Keratinocyte (primary cell): ENCODE measurements at regions not wholly inside any gene's neighbourhood (a gene's known extent, or its start where the extent isn't known, plus 50 kb on each side); places are given as distances from the start of the nearest gene placed in this dataset.

ENCODE experiments used
- DNase-seq: peaks from one replicate; pipeline ENCODE4 v3.0.0-alpha.2; 2011; ENCODE audit warnings: low read depth, missing footprints, low spot score
- FAIRE-seq: peaks from 2 replicates; lab custom pipeline; 2011; peaks lifted over from hg19 to GRCh38; lab: Jason Lieb, UNC
- H2AFZ ChIP-seq: 2 replicates; pipeline ENCODE4 v1.6.0; 2012; ENCODE audit warnings: low read length, control low read depth, inconsistent platforms; ENCODE audit not compliant: control insufficient read depth
- H3K27ac ChIP-seq: 2 replicates; pipeline ENCODE4 v1.5.1; 2011; ENCODE audit warnings: low read length; ENCODE audit not compliant: control insufficient read depth, insufficient read depth
- H3K27me3 ChIP-seq: 3 replicates; pipeline ENCODE4 v1.6.0; 2011; ENCODE audit warnings: low read length; ENCODE audit not compliant: control insufficient read depth, insufficient read depth; ENCODE audit errors: extremely low read depth
- H3K36me3 ChIP-seq, 2 experiments: 2 replicates in 1 of 2; 3 replicates in 1 of 2; pipeline ENCODE4 v1.5.1; 2011; ENCODE audit warnings: low read length in 2 of 2, mild to moderate bottlenecking in 1 of 2; ENCODE audit not compliant: control insufficient read depth in 2 of 2, insufficient read depth in 2 of 2; ENCODE audit errors: extremely low read depth in 1 of 2
- H3K4me1 ChIP-seq: 3 replicates; pipeline ENCODE4 v1.5.1; 2011; ENCODE audit warnings: low read length; ENCODE audit not compliant: control insufficient read depth, insufficient read depth; ENCODE audit errors: extremely low read depth
- H3K4me2 ChIP-seq: 3 replicates; pipeline ENCODE4 v1.6.0; 2011; ENCODE audit warnings: low read depth, low read length; ENCODE audit not compliant: control insufficient read depth, insufficient read depth; ENCODE audit errors: extremely low read depth
- H3K4me3 ChIP-seq, 3 experiments: fragments of 200-600 bp in 1 of 3; sonication (generic) in 1 of 3; 2 replicates in 2 of 3; 3 replicates in 1 of 3; pipeline ENCODE4 v1.5.1; 2011 to 2016; ENCODE audit warnings: low read length in 3 of 3, mild to moderate bottlenecking in 3 of 3, control low read depth in 2 of 3, inconsistent platforms in 1 of 3, low read depth in 1 of 3, mixed read lengths in 1 of 3, mixed run types in 1 of 3, moderate library complexity in 1 of 3; ENCODE audit not compliant: control insufficient read depth in 2 of 3, insufficient read depth in 2 of 3; ENCODE audit errors: extremely low read depth in 1 of 3
- H3K79me2 ChIP-seq: 2 replicates; pipeline ENCODE4 v1.6.0; 2012; ENCODE audit warnings: low read length; ENCODE audit not compliant: control insufficient read depth, insufficient read depth
- H3K9ac ChIP-seq: 3 replicates; pipeline ENCODE4 v1.6.0; 2011; ENCODE audit warnings: low read length; ENCODE audit not compliant: control insufficient read depth, insufficient read depth; ENCODE audit errors: extremely low read depth
- H3K9me1 ChIP-seq: 3 replicates; pipeline ENCODE4 v1.6.0; 2011; ENCODE audit warnings: low read length; ENCODE audit not compliant: control insufficient read depth, insufficient read depth; ENCODE audit errors: extremely low read depth
- H3K9me3 ChIP-seq: 2 replicates; pipeline ENCODE4 v1.5.1; 2012; ENCODE audit warnings: low read depth, low read length; ENCODE audit not compliant: control insufficient read depth
- H4K20me1 ChIP-seq: 3 replicates; pipeline ENCODE4 v1.6.0; 2011; ENCODE audit warnings: low read length; ENCODE audit not compliant: control insufficient read depth, insufficient read depth; ENCODE audit errors: extremely low read depth
- EZH2 ChIP-seq: IDR thresholded peaks from one replicate; pipeline ENCODE4 v1.6.1; 2012; ENCODE audit warnings: inconsistent platforms, mild to moderate bottlenecking, low read length, moderate library complexity
- dilution Hi-C: fragments of 300-500 bp; cut with MboI; formaldehyde crosslinking; loops from one replicate; pipeline ENCODE4 v1.7.0; 2020; ENCODE audit warnings: low sequenced_read_pairs; ENCODE audit not compliant: extremely low pct_ligation_motif_present
- TF ChIP-seq, protein P1 (sequence below), 3 experiments: IDR thresholded peaks in 1 of 3; conservative IDR thresholded peaks in 1 of 3; optimal IDR thresholded peaks in 1 of 3; 2 replicates in 2 of 3; 3 replicates in 1 of 3; pipeline versions ENCODE3 to v1.5.1; 2011; ENCODE audit warnings: low read length in 3 of 3, mild to moderate bottlenecking in 3 of 3, moderate library complexity in 2 of 3, control low read depth in 1 of 3, inconsistent platforms in 1 of 3; ENCODE audit not compliant: insufficient read depth in 2 of 3; ENCODE audit errors: extremely low read depth in 1 of 3

DNA sequence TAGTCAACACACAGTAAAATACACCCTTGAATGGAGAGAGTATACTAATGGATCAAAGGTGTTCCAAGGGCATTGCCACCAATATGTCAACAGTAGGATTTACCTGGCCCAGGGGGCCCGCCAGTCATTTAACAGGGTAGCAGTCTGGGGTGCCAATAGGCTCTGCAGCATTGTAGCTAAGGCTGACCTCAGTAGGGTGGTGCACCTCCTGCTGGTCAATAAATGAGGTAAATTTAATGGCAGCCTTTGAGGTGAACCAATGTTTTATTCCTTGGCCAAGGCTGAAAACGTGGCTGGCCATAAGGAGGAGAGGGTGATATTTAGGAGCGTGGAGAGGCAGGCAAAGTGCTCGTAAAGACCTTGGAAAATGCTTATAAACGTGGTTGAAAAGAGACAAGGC lies 147.2 kb downstream of the RPS12 start:
- H3K4me2 ChIP-seq, result no peak overlapping the region

DNA sequence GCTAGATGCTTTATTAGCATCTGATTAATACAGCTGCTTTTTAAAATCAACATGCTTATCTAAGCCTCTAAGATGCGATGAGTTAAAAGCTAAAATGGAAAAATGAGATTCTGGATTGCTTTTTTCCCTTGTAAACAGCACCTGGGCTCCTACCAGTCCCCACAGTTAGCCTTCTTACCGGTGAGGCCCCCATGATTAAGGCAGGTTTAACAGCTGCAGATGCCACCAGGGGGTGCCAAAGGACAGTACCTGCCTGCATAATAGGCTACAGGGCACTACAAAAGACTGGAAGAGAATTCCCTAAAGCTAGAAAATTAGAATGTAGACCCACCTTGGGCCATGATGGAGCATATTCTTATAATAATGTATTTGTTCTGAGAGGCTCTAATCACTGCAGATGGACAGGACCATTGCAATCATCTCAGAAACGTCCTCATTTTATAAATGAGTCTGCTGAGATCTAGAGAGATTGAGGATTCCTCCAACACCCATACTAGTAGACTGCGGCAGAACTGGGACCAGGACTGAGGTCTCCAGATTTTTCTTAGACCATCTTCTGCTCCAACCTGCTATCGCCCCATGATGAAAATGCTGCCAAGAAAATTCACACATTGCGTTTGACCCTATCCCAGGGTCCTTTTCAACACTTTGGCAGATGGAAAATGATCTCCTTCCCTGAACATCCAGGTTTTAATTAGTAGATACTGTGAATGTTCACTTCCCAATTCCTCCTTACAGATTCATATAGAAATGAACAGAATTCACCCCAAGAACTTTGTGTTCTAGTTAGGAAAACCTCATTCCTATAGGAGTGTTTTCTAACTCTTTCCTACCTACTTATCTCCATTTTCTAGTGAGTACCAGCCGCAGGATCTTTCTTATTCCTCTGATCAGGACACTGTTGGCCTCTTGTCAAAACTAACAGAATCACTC lies 148.8 kb downstream of the RPS12 start:
- H3K27me3 ChIP-seq, result no peaks in the 10 kb centered on the region
- DNase-seq, result peak; percentile 5
- H3K27ac ChIP-seq, result no peak overlapping the region
- no peak overlapping the region for H3K4me2 ChIP-seq
- no peaks in the 10 kb centered on the region for H3K4me1 ChIP-seq
- dilution Hi-C loops, result no loop called here
- H3K4me3 ChIP-seq, result no peak overlapping the region
- H3K9ac ChIP-seq, result no peak overlapping the region
- TF ChIP-seq, protein P1, sequence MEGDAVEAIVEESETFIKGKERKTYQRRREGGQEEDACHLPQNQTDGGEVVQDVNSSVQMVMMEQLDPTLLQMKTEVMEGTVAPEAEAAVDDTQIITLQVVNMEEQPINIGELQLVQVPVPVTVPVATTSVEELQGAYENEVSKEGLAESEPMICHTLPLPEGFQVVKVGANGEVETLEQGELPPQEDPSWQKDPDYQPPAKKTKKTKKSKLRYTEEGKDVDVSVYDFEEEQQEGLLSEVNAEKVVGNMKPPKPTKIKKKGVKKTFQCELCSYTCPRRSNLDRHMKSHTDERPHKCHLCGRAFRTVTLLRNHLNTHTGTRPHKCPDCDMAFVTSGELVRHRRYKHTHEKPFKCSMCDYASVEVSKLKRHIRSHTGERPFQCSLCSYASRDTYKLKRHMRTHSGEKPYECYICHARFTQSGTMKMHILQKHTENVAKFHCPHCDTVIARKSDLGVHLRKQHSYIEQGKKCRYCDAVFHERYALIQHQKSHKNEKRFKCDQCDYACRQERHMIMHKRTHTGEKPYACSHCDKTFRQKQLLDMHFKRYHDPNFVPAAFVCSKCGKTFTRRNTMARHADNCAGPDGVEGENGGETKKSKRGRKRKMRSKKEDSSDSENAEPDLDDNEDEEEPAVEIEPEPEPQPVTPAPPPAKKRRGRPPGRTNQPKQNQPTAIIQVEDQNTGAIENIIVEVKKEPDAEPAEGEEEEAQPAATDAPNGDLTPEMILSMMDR (optimal IDR thresholded peaks at IDR 0.05 in 1 of 3, IDR thresholded peaks at IDR 0.05 in 1 of 3, conservative IDR thresholded peaks at IDR 0.05 in 1 of 3; ENCODE audit: extremely low read depth in 1 of 3, insufficient read depth in 2 of 3, low read length in 3 of 3), result peak; percentile 82 to 88 (median 84)
- no peak for TF ChIP-seq EZH2
- H2AFZ ChIP-seq, result no peak overlapping the region
- H3K9me1 ChIP-seq, result no peaks in the 10 kb centered on the region
- no peaks in the 10 kb centered on the region for H3K79me2 ChIP-seq
- FAIRE-seq, result peak; percentile 60
- no peaks in the 10 kb centered on the region for H4K20me1 ChIP-seq
- H3K9me3 ChIP-seq, result no peaks in the 10 kb centered on the region
- no peaks in the 10 kb centered on the region for H3K36me3 ChIP-seq

More for the DNA sequence above, 147.2 kb downstream of the RPS12 start:
- H3K4me1 ChIP-seq, result no peaks in the 10 kb centered on the region
- H2AFZ ChIP-seq, result no peak overlapping the region
- no peak overlapping the region for H3K4me3 ChIP-seq
- TF ChIP-seq, protein P1 (optimal IDR thresholded peaks at IDR 0.05 in 1 of 3, IDR thresholded peaks at IDR 0.05 in 1 of 3, conservative IDR thresholded peaks at IDR 0.05 in 1 of 3; ENCODE audit: extremely low read depth in 1 of 3, insufficient read depth in 2 of 3, low read length in 3 of 3), result peak; percentile 9 to 33 (median 22)
- no peak for TF ChIP-seq EZH2
- H4K20me1 ChIP-seq, result no peaks in the 10 kb centered on the region
- dilution Hi-C loops, result no loop called here
- no peaks in the 10 kb centered on the region for H3K9me1 ChIP-seq
- DNase-seq, result no peak
- no peaks in the 10 kb centered on the region for H3K27me3 ChIP-seq
- FAIRE-seq, result no peak
- no peak overlapping the region for H3K27ac ChIP-seq
- H3K9me3 ChIP-seq, result no peaks in the 10 kb centered on the region
- H3K36me3 ChIP-seq, result no peaks in the 10 kb centered on the region
- H3K79me2 ChIP-seq, result no peaks in the 10 kb centered on the region
- H3K9ac ChIP-seq, result no peak overlapping the region
